ENCODE measurements at regions not wholly inside any gene's neighbourhood (a gene's known extent, or its start where the extent isn't known, plus 50 kb on each side); places are given as distances from the start of the nearest gene placed in this dataset.

GRCh38 chr2:191749181-191749540, 71.2 kb downstream of the NABP1 start:
- no peaks in the 10 kb centered on the region for H3K9me3 ChIP-seq
- TF ChIP-seq CTCF (IDR thresholded peaks at IDR 0.05): no peak
- intact Hi-C loops (cut with DNase I): no loop called here
- H3K4me1 ChIP-seq: no peaks in the 10 kb centered on the region
- H3K27ac ChIP-seq: no peak overlapping the region
- 88 to 91% (median 89%) methylated on average over 4 of the region's 4 CpGs for WGBS, 3 donors
- no peaks in the 10 kb centered on the region for H3K27me3 ChIP-seq (ENCODE audit: insufficient read depth in 3 of 3, low read length in 2 of 3)
- no peaks in the 10 kb centered on the region for H3K36me3 ChIP-seq (ENCODE audit: insufficient read depth in 1 of 2, low read depth in 1 of 2)
- DNase-seq: no peak
- no peak overlapping the region for H3K4me3 ChIP-seq
- no peak for ATAC-seq

- no peak for DNase-seq
- ATAC-seq: no peak
- Histone ChIP-seq H3K4me3 (no peak overlapping the region), H3K9me3 (no peaks in the 10 kb centered on the region), H3K27ac (no peak overlapping the region), H3K36me3 (ENCODE audit: insufficient read depth in 1 of 2, low read depth in 1 of 2) (no peaks in the 10 kb centered on the region), H3K27me3 (ENCODE audit: insufficient read depth in 3 of 3, low read length in 2 of 3) (no peaks in the 10 kb centered on the region), H3K4me1 (no peaks in the 10 kb centered on the region)
- TF ChIP-seq CTCF (IDR thresholded peaks at IDR 0.05): no peak
- intact Hi-C loops (cut with DNase I): no loop called here
- WGBS, 3 donors: 65 to 86% (median 67%) methylated on average over 3 of the region's 3 CpGs
These were observed 76.2 kb downstream of the NABP1 start for GRCh38 chr2:191754103-191754502.

- TF ChIP-seq CTCF (IDR thresholded peaks at IDR 0.05): no peak
These were observed 78.8 kb downstream of the NABP1 start for GRCh38 chr2:191756761-191757160.

GRCh38 chr2:191757208-191757607, 79.3 kb downstream of the NABP1 start:
- Histone ChIP-seq H3K4me3 (no peak overlapping the region), H3K36me3 (ENCODE audit: insufficient read depth in 1 of 2, low read depth in 1 of 2) (no peaks in the 10 kb centered on the region), H3K9me3 (no peaks in the 10 kb centered on the region), H3K27ac (no peak overlapping the region), H3K27me3 (ENCODE audit: insufficient read depth in 3 of 3, low read length in 2 of 3) (no peaks in the 10 kb centered on the region), H3K4me1 (no peaks in the 10 kb centered on the region)
- no peak for DNase-seq
- intact Hi-C loops (cut with DNase I): no loop called here
- WGBS, 3 donors: 24 to 61% (median 42%) methylated on average over 1 of the region's 1 CpG
- TF ChIP-seq CTCF (IDR thresholded peaks at IDR 0.05): no peak
- ATAC-seq: no peak

More at GRCh38 chr2:191756761-191757160, 78.8 kb downstream of the NABP1 start:
- ATAC-seq (no peak), DNase-seq (no peak)
- no peak overlapping the region for H3K27ac ChIP-seq
- H3K27me3 ChIP-seq (ENCODE audit: insufficient read depth in 3 of 3, low read length in 2 of 3): no peaks in the 10 kb centered on the region
- no peaks in the 10 kb centered on the region for H3K9me3 ChIP-seq
- WGBS, 3 donors: 17 to 34% (median 29%) methylated on average over 4 of the region's 4 CpGs
- intact Hi-C loops (cut with DNase I): no loop called here
- H3K4me3 ChIP-seq: no peak overlapping the region
- no peaks in the 10 kb centered on the region for H3K4me1 ChIP-seq
- no peaks in the 10 kb centered on the region for H3K36me3 ChIP-seq (ENCODE audit: insufficient read depth in 1 of 2, low read depth in 1 of 2)
